GM13976 (cell line): ENCODE measurements at regions not wholly inside any gene's neighbourhood (a gene's known extent, or its start where the extent isn't known, plus 50 kb on each side); places are given as distances from the start of the nearest gene placed in this dataset.

Experiments
- DNase-seq: peaks from one replicate; pipeline ENCODE4 v3.0.0; 2012; ENCODE audit warnings: low spot score
- in situ Hi-C: fragments of 300-500 bp; cut with MboI; formaldehyde crosslinking; loops from one replicate; pipeline ENCODE4 v1.12.0; 2022; ENCODE audit warnings: low sequenced_read_pairs, mixed read lengths, inconsistent platforms; ENCODE audit not compliant: unreplicated experiment
- TF ChIP-seq, protein P1 (sequence below): IDR thresholded peaks from 2 replicates; pipeline ENCODE4 v1.5.1; 2012; ENCODE audit warnings: borderline replicate concordance, mild to moderate bottlenecking; ENCODE audit not compliant: insufficient read depth; ENCODE audit errors: extremely low read depth, missing control alignments, control extremely low read depth

DNA sequence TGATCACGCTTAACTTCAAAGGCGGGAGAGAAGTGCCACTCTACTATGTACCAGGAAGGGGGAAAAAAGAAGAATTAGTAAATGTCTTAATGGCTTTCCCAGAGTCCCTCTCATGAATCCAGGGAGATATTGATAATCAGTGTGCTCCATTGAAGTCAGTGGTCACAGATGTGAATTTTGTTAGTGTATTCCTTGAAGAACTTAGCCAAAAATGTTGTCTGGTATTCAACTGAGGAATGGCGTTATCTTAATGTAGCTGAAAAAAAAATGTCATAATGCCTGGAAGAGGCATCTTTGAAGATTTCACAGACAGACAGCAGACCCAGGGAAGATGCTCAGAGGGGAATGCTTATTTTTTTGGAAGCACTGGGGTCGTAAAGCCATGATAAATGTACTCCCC, 250.4 kb downstream of the WDR11 start:
- in situ Hi-C loops = no loop called here
- DNase-seq = no peak
- TF ChIP-seq, protein P1, sequence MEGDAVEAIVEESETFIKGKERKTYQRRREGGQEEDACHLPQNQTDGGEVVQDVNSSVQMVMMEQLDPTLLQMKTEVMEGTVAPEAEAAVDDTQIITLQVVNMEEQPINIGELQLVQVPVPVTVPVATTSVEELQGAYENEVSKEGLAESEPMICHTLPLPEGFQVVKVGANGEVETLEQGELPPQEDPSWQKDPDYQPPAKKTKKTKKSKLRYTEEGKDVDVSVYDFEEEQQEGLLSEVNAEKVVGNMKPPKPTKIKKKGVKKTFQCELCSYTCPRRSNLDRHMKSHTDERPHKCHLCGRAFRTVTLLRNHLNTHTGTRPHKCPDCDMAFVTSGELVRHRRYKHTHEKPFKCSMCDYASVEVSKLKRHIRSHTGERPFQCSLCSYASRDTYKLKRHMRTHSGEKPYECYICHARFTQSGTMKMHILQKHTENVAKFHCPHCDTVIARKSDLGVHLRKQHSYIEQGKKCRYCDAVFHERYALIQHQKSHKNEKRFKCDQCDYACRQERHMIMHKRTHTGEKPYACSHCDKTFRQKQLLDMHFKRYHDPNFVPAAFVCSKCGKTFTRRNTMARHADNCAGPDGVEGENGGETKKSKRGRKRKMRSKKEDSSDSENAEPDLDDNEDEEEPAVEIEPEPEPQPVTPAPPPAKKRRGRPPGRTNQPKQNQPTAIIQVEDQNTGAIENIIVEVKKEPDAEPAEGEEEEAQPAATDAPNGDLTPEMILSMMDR = no peak

DNA sequence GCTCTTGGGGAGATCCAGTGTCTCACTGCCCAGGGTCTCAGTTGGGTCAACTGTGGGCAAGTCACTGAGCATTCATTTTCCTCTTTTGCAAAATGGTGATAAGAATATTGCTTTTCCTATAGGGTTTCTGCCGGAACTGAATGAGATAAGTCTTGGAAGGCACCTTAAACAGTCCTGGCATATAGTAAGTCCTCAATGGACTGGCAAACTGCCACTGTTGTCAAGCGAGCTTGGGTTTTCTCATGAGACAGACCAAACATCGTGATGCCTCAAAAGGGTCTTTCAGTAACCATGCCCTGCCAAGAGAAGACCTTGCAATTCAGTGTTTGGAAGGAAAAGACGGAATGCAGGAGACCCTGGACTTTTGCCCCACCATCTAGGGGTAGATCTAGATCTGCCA, 251.5 kb downstream of the WDR11 start:
- TF ChIP-seq, protein P1 = no peak
- no peak for DNase-seq
- in situ Hi-C loops = no loop called here

DNA sequence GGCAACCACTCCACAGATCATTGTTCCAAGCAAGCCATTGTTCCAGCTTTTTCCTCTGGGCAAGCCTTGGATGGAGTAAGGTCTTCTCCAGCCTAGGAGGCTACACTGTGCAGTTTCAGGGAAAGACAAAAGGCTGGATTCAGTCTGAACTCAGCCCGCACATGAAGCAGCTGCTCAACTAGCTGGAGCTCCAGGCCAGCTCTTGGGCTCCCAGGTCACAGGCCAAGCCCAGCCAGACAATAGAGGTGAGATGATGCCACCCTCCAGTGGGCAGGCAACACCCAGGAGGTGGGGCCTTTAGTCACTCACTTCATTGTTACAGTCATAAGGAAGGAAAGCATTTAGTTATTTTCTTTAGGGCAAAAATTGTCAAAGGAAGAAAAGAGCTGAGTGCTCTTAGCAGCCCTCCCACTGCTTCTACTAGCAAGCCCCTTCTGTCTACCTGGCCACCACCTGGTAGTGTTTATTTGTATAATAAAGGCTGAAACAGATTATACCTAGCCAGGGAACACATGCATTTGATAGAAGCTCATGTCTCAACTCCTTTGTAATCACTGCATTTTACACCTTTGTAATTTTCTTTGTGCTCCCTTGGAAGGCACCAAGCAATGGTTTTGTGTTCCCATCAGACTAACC, 253.4 kb downstream of the WDR11 start:
- in situ Hi-C loops = no loop called here
- TF ChIP-seq, protein P1 = no peak
- no peak for DNase-seq

DNA sequence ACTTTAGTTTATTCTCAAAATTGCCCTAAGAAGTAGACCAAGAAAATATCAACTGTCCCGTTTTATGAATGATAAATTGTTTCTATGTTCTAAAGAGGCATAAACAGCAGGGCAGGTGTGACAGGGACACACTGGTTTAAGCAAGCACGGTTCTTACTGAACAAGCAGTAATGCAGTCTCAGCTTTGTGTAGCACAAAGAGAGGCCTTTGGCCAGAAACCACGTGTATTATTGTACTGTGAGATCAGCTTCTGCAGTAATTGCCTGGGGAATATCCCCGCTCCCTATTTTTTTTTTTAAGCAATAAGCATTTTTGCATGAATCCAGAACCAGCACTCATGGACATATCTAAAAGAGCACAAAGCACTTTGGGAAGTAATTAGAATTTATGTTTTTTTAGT, 255.4 kb downstream of the WDR11 start:
- TF ChIP-seq, protein P1 = no peak
- in situ Hi-C loops = no loop called here
- no peak for DNase-seq

DNA sequence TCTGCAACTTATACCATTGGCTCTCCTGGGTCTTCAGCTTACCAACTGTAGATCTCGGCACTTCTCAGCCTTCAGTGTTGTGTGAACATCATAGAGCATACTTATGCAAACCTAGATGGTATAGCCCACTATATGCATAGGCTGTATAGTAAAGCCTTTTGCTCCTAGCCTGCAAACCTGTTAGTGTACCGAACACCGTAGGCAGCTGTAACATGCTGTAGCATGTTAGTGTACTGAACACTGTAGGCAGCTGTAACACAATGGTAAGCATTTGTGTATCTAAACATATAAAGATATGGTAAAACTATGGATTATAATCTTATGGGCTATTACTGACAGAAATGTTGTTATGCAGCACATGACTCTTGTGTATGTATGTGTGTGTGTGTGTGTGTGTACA, 256.9 kb downstream of the WDR11 start:
- TF ChIP-seq, protein P1 = no peak
- in situ Hi-C loops = no loop called here
- no peak for DNase-seq

DNA sequence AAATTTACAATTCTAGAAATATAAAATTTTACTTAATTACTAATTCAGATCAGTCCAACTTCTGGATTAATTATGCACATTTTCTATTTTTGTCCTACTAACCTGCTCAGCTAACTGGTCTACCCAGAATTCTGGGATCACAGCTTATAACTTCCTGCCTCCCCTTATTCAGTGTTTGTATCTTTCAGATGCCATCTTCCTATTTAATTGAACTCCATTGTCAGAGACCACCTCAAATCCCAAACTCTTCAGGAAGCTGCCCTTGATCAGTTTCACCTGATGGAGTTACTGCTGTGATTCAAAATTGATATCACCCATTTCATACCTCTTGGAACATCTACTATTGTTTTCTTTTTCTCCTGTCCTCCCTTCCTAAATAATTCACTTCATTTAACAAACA, 259.2 kb downstream of the WDR11 start:
- DNase-seq = no peak
- in situ Hi-C loops = no loop called here
- TF ChIP-seq, protein P1 = no peak

DNA sequence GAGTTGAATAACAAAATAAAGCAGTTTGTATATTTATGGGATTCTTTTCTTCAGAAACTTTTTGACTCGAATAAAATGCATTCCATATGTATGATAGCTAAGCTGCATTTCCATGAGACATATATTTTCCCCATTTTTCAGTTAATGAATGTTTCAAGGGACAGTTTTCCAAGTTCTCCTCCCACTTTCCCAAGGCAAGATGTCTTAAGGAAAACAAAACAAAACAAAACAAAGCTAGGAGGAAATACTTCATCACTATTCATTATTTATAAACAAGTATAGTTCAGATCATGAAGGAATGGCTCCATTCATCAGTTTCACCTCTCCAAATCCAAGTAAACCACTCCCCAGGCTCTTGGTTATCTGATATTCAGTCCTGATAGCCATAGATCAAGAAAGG, 261.0 kb downstream of the WDR11 start:
- TF ChIP-seq, protein P1 = no peak
- no peak for DNase-seq
- in situ Hi-C loops = no loop called here
